ENCODE measurements at regions not wholly inside any gene's neighbourhood (a gene's known extent, or its start where the extent isn't known, plus 50 kb on each side); places are given as distances from the start of the nearest gene placed in this dataset.

DNA sequence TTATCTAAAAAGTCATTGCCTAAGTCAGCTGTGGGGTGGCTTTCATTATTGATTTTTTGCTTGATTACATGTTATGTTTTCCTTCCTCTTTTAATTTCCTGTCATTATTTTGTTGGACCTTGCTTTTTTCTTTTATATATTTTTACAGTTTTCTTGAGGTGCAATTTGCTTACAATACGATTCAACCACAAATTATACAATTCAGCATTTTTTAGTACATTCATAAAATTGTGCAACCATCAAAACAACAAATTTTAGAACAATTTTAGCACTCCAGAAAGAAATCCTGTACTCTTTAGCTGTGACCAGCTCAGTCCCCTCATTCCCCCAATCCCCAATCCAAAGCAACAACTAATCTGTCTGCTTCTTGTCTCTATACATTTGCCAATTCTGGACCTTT, 608.9 kb downstream of the C6orf118 start:
- Histone ChIP-seq H3K27ac (replicated peaks in 1 of 4) (no peak overlapping the region), H3K4me1 (no peaks in the 10 kb centered on the region), H3K36me3 (no peaks in the 10 kb centered on the region), H3K27me3 (no peaks in the 10 kb centered on the region), H3K4me3 (no peak overlapping the region), H3K9me3 (no peaks in the 10 kb centered on the region)
- no peak for DNase-seq (ENCODE audit: extremely low spot score)
- WGBS: 69% methylated on average over 1 of the region's 1 CpG
- TF ChIP-seq POLR2AphosphoS5 (IDR thresholded peaks at IDR 0.05): no peak
- TF ChIP-seq, protein P1, sequence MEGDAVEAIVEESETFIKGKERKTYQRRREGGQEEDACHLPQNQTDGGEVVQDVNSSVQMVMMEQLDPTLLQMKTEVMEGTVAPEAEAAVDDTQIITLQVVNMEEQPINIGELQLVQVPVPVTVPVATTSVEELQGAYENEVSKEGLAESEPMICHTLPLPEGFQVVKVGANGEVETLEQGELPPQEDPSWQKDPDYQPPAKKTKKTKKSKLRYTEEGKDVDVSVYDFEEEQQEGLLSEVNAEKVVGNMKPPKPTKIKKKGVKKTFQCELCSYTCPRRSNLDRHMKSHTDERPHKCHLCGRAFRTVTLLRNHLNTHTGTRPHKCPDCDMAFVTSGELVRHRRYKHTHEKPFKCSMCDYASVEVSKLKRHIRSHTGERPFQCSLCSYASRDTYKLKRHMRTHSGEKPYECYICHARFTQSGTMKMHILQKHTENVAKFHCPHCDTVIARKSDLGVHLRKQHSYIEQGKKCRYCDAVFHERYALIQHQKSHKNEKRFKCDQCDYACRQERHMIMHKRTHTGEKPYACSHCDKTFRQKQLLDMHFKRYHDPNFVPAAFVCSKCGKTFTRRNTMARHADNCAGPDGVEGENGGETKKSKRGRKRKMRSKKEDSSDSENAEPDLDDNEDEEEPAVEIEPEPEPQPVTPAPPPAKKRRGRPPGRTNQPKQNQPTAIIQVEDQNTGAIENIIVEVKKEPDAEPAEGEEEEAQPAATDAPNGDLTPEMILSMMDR (IDR thresholded peaks at IDR 0.05): no peak
- no peak for TF ChIP-seq EP300 (IDR thresholded peaks at IDR 0.05)
- no peak for TF ChIP-seq POLR2A (IDR thresholded peaks at IDR 0.05; ENCODE audit: low read depth)
- intact Hi-C loops (cut with DNase I): no loop called here

DNA sequence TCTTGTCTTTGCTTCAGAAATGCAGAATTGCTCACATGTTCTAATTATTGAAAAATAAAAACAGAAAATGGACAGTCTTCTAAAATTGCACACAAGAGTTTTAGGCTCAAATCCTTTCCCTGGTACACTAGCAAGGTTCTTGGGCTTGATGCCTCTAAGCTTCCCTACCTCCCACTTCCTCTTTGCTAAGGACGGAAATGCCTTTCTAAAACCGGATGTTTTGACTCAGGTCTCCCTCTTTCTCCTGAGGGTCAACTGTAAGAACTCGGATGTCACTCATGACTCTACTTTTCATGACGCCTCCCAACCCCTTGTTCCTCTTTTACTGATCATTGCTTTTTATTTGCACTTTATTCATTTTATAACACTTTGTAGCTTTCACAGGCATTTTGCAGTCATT, 613.5 kb downstream of the C6orf118 start:
- intact Hi-C loops (cut with DNase I): no loop called here
- 56% methylated on average over 4 of the region's 4 CpGs for WGBS

DNA sequence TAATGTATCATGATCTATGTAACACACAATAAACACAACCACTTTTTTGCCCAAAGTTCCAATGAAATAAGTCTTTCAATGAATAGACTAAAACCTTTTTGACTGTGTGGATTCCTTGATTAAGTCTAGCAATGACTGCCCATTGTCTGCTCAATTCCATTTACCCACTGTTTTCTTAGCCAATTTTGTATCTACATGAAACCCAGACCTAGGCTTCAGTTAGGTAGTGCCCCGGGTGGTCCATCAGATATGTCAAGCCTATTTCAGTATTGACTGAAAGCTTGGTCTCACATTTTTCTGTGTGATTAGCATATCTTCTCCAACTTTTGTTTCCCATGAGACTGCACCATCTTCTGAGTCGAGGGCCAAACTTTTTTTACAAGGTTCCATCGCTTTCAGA, 615.0 kb downstream of the C6orf118 start:
- H3K4me3 ChIP-seq: no peak overlapping the region
- H3K4me1 ChIP-seq: no peaks in the 10 kb centered on the region
- H3K9me3 ChIP-seq: no peaks in the 10 kb centered on the region
- no peaks in the 10 kb centered on the region for H3K27me3 ChIP-seq
- WGBS: 95% methylated on average over 3 of the region's 3 CpGs
- DNase-seq (ENCODE audit: extremely low spot score): no peak
- H3K36me3 ChIP-seq: no peaks in the 10 kb centered on the region
- no peak overlapping the region for H3K27ac ChIP-seq (replicated peaks in 1 of 4)
- intact Hi-C loops (cut with DNase I): no loop called here
- TF ChIP-seq POLR2A (IDR thresholded peaks at IDR 0.05; ENCODE audit: low read depth) (no peak), EP300 (IDR thresholded peaks at IDR 0.05) (no peak), POLR2AphosphoS5 (IDR thresholded peaks at IDR 0.05) (no peak)
- TF ChIP-seq, protein P1 (IDR thresholded peaks at IDR 0.05): no peak

More for the DNA sequence above, 613.5 kb downstream of the C6orf118 start:
- no peak for TF ChIP-seq POLR2AphosphoS5 (IDR thresholded peaks at IDR 0.05)
- TF ChIP-seq, protein P1 (IDR thresholded peaks at IDR 0.05): no peak
- no peak for DNase-seq (ENCODE audit: extremely low spot score)
- no peak overlapping the region for H3K4me3 ChIP-seq
- no peaks in the 10 kb centered on the region for H3K9me3 ChIP-seq
- H3K4me1 ChIP-seq: no peaks in the 10 kb centered on the region
- H3K27me3 ChIP-seq: no peaks in the 10 kb centered on the region
- H3K27ac ChIP-seq (replicated peaks in 1 of 4): no peak overlapping the region
- no peaks in the 10 kb centered on the region for H3K36me3 ChIP-seq

- 35% methylated on average over 4 of the region's 4 CpGs for WGBS
- no peak overlapping the region for H3K27ac ChIP-seq (replicated peaks in 1 of 4)
- H3K36me3 ChIP-seq: no peaks in the 10 kb centered on the region
- TF ChIP-seq POLR2A (IDR thresholded peaks at IDR 0.05; ENCODE audit: low read depth) (no peak), EP300 (IDR thresholded peaks at IDR 0.05) (no peak), POLR2AphosphoS5 (IDR thresholded peaks at IDR 0.05) (no peak)
- TF ChIP-seq, protein P1 (IDR thresholded peaks at IDR 0.05): no peak
- H3K4me1 ChIP-seq: no peaks in the 10 kb centered on the region
- H3K4me3 ChIP-seq: no peak overlapping the region
- no peaks in the 10 kb centered on the region for H3K27me3 ChIP-seq
- intact Hi-C loops (cut with DNase I): no loop called here
- no peak for DNase-seq (ENCODE audit: extremely low spot score)
- no peaks in the 10 kb centered on the region for H3K9me3 ChIP-seq
These were observed 615.5 kb downstream of the C6orf118 start for GRCh38 chr6:164693944-164694343.

GRCh38 chr6:164692772-164693510, 616.5 kb downstream of the C6orf118 start:
- Histone ChIP-seq H3K27me3 (no peaks in the 10 kb centered on the region), H3K4me3 (no peak overlapping the region), H3K27ac (replicated peaks in 1 of 4) (no peak overlapping the region), H3K9me3 (no peaks in the 10 kb centered on the region), H3K4me1 (no peaks in the 10 kb centered on the region), H3K36me3 (no peaks in the 10 kb centered on the region)
- intact Hi-C loops (cut with DNase I): no loop called here
- TF ChIP-seq EP300 (IDR thresholded peaks at IDR 0.05): no peak
- TF ChIP-seq, protein P1 (IDR thresholded peaks at IDR 0.05): no peak
- TF ChIP-seq POLR2AphosphoS5 (IDR thresholded peaks at IDR 0.05): no peak
- no peak for DNase-seq (ENCODE audit: extremely low spot score)
- 70% methylated on average over 4 of the region's 4 CpGs for WGBS

All from esophagus muscularis mucosa (tissue), 4 donors.